ENCODE measurements at regions not wholly inside any gene's neighbourhood (a gene's known extent, or its start where the extent isn't known, plus 50 kb on each side); places are given as distances from the start of the nearest gene placed in this dataset.
A peak's percentile ranks its signal among the peaks of the same experiment; 100 is the strongest.

DNA sequence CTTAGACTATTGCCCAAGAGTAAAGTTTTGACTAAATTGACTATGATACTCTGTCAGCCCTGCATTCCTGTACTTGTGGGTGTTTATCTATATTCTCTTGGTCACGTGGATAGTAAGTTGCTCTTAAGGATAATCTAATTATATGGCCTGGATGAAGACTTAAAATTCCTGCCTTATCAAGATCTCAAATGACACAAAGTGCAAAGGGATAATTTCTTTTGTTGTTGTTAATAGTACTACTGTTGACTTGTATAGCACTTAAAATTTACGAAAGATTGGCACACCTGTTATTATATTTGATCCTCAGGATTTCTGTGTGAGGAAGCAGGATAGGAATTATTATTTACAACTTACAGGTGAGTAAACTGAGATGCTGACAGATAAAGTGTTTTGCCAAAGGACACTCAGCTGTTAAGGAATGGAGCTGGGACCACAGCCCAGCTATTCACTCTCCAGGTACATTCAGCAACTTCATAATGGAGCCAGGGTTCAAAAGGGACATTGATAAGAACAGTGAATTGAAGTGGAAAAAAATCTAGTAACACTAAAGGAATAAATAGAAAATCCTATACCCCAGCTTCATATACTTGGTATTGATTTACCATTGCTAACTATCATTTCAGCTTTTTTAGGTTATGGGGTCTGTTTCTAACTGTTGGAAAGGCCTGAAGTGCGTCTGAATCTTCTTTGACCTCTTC, 53.4 kb upstream of the EVL start:
- TF ChIP-seq, protein P1, sequence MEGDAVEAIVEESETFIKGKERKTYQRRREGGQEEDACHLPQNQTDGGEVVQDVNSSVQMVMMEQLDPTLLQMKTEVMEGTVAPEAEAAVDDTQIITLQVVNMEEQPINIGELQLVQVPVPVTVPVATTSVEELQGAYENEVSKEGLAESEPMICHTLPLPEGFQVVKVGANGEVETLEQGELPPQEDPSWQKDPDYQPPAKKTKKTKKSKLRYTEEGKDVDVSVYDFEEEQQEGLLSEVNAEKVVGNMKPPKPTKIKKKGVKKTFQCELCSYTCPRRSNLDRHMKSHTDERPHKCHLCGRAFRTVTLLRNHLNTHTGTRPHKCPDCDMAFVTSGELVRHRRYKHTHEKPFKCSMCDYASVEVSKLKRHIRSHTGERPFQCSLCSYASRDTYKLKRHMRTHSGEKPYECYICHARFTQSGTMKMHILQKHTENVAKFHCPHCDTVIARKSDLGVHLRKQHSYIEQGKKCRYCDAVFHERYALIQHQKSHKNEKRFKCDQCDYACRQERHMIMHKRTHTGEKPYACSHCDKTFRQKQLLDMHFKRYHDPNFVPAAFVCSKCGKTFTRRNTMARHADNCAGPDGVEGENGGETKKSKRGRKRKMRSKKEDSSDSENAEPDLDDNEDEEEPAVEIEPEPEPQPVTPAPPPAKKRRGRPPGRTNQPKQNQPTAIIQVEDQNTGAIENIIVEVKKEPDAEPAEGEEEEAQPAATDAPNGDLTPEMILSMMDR (IDR thresholded peaks at IDR 0.05; ENCODE audit: control extremely low read depth, extremely low read depth, low read depth, missing control alignments): no peak
- ChIA-PET POLR2A (no interaction called here), CTCF (interaction anchor here (0.9 to 1.3 kb wide), 6 partner anchors 11 to 33 kb away, joined by 3 to 5 read pairs (median 4); no protein-coding TSS in a partner anchor)
- no peak for DNase-seq (ENCODE audit: extremely low spot score)

DNA sequence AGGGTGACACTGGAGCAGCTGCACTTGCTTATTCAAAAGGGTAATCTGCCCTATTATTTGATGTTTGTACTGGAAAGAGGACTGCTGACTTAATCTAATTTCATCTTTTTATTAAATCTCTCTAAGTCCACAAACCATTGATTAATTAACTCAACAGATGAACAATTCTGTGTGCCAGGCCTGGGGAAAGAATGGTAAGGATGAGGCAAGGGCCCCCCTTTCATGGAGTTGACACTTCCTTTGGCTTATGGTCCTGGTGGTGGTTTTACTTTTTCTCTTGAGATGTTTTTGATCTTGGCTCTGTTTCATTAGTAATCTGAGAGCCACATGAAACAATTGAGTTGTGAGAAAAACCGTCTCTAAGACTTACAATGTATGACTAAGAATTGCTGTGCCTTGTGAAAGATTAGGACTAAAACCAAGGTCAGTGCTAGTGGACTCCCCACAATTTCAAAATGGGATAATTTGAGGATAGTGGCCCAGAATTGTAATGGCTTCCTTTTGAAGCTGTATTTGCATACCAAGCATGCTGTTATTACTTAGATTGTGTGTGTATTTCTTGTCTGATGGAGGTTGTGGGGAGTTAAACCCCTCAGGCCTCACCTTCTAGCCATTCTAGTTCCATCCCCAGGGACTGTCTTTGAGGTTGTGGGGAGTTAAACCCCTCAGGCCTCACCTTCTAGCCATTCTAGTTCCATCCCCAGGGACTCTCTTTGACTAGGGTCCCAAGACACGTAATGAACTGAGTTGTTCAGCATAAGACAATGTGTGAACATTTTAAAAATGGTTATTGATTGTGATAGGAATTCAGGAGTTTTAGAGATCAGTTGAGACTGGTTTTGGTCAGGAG, 52.5 kb upstream of the EVL start:
- ChIA-PET POLR2A (no interaction called here), CTCF (interaction anchor here (1.0 to 2.4 kb wide), 6 partner anchors 16 to 180 kb away, joined by 3 to 5 read pairs (median 4); no protein-coding TSS in a partner anchor)
- TF ChIP-seq, protein P1 (IDR thresholded peaks at IDR 0.05; ENCODE audit: control extremely low read depth, extremely low read depth, low read depth, missing control alignments): no peak
- no peak for DNase-seq (ENCODE audit: extremely low spot score)

DNA sequence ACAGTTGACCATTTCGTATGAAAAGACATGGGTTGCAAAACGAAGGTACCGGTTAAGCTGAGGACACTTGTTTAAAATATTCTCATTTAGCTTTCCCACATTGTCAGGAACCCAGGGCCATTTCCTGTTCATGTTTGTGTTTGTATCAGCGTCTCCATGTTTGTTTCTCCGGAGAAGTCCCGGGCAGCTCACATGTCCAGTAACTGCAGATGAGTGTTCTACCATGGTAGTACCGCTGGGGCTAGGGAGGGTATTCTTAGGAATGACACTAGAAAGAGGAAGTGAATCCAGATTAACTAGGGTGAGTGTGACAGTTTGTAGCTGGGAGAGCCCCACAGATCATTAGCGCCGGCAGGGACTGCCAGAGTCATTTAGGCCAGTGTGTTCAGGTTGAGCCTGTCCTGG, 50.0 kb upstream of the EVL start:
- POLR2A ChIA-PET: no interaction called here
- DNase-seq (ENCODE audit: extremely low spot score): peak; percentile 63
- TF ChIP-seq, protein P1 (IDR thresholded peaks at IDR 0.05; ENCODE audit: control extremely low read depth, extremely low read depth, low read depth, missing control alignments): no peak
- CTCF ChIA-PET: interaction anchor here (0.8 to 4.0 kb wide), 13 partner anchors 9 to 178 kb away, joined by 3 to 33 read pairs (median 4); partner anchors contain the start of gene EVL
